ENCODE measurements at regions not wholly inside any gene's neighbourhood (a gene's known extent, or its start where the extent isn't known, plus 50 kb on each side); places are given as distances from the start of the nearest gene placed in this dataset.

DNA sequence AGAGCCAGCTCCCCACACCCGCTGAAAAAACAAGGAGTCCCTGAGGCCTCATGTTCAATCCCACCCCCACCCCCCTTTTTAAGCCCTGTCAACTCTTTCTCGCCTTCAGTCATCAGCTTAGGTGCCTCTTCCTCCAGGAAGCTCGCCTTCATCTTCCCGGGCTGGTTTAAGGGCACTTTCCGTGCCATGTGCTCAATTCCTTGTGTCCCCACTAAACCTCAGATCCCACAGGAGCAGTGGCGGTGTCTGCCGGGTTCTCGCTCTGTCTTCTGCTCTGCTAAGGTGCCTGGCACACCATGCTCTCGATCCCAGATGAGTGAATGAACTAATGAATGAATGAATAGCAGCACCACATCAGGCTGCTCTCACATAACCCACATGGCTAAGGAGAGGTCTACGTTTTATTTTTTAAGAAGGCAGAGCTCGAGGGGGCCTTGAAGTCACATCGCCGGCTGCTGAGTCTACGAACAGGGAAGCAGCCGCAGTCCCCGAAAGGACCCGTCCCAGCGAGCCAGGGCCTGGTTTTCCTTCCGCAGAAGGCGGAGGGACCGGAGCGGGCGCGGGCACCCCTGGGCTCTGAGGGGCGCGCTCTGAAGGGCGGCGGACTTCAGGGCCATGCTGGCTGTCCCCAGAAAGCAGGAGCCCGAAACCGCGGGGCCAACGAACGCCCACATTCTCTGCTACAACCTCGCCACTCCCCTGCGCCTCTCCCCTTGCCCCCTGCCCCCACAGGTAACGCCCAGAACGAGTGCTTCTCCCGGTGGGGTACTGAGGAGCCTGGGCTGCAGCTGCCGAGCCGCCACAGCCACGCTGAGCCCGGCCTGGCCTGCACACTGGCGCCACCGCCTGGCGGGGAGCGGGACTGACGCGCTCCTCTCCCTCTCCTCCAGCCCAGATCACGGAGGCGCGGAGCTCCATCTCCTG, 73.4 kb upstream of the KCNMA1 start:
- peak; percentile 34 for DNase-seq (ENCODE audit: low spot score)

- DNase-seq (ENCODE audit: low spot score), result no peak
These were observed 72.5 kb upstream of the KCNMA1 start for GRCh38 chr10:77710081-77710551.

DNA sequence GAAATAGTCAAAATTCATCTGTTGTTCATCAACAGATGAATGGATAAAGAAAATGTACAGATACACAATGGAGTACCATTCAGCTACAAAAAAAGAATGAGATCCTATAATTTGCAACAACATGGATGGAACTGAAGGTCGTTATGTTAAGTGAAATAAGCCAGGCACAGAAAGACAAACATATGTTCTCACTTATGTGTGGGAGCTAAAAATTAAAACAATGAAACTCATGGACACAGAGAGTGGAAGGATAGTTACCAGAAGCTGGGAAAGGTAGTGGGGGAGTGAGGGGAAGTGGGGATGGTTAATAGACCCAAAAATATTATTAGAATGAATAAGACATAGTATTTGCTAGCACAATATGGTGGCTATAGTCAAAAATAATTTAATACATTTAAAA, 70.0 kb upstream of the KCNMA1 start:
- DNase-seq (ENCODE audit: low spot score), result no peak

DNA sequence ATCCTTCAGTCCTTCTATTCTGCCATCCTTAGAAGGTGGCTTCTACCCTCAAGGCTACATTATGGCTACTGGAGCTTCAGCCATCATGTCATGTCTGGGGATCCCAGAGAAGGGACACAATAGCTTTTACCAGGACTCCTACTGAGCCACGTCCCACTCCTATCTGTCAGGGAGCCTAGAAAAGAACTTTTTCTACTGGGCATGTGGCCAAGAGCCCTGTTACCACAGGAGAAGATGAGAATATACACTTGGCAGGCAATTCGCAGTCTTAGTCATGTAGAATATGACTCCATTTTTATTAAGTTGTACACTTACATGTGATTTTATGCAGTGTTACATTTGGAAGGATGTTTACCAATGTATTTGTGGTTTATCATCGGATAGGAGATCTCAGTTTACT, 64.6 kb upstream of the KCNMA1 start:
- DNase-seq (ENCODE audit: low spot score), result no peak

DNA sequence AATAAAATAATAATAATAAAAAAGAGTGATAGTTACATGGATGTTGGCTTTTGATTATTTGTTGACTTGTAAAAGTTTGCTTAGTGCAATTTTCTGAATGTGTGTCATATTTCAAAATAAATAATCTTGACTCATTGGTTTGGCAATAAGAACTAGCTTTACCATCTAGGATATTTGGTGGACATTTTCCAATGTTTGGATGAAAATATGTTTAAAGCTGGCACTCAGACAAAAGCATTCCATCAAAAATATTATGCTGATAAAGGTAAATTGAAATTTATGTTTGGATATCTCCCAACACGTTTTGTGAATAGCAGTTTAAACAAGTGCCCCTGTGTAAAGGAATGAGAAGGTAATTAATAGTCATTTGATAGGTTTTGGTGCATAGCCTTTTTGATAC, 62.5 kb upstream of the KCNMA1 start:
- no peak for DNase-seq (ENCODE audit: low spot score)

DNA sequence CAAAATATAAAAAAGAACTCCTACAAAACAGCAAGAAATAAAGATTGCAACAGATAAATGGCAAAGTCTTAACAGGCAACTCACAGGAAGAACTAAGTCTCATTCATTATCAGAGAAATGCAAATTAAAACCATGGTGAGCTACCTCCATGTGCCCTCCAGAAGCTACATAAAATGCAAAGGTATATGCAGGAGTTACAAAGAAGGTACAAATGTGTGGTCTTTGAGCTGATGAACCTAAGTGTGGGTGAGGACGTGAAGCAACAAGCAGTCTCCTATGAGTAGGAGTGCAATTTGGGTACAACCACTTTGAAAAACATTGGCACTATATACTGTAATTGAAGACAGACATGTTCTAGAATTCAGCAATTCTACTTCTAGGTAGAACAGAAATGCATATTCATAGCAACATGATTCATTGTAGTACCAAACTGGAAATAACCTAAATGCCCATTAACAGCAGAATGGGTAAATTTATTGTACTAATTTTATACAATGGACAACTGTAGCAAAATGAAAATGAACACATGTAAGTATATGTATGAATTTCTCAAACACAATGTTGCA, 61.6 kb upstream of the KCNMA1 start:
- DNase-seq (ENCODE audit: low spot score), result no peak

- DNase-seq (ENCODE audit: low spot score), result no peak
These were observed 60.8 kb upstream of the KCNMA1 start for GRCh38 chr10:77698267-77698931.

GRCh38 chr10:77696584-77696983, 59.0 kb upstream of the KCNMA1 start:
- no peak for DNase-seq (ENCODE audit: low spot score)

- no peak for DNase-seq (ENCODE audit: low spot score)
These were observed 57.6 kb upstream of the KCNMA1 start for GRCh38 chr10:77695186-77695585.

- no peak for DNase-seq (ENCODE audit: low spot score)
These were observed 55.2 kb upstream of the KCNMA1 start for GRCh38 chr10:77692782-77693181.

- no peak for DNase-seq (ENCODE audit: low spot score)
These were observed 51.7 kb upstream of the KCNMA1 start for GRCh38 chr10:77689339-77689738.

DNA sequence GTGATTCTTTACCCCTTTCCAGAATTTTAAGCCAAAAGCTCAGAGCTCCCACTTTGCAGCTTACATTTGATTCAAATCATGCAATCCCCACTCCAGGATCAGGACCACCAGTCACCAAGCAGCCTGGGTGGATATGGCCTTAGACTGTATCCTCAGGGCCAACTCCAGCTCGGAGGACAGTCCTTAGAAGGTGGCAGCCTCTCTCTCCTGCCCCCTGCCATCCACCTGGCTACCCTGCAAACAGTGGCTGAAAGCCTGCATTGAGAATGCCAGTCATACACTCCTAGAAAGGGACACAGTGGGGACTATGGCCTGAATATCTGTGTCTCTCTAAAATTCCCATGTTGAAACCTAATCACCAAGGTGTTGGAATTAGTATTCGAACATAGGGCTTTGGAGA, 50.0 kb upstream of the KCNMA1 start:
- DNase-seq (ENCODE audit: low spot score), result no peak
